NCI-H187 treated with DMSO at 0.1 percent for 48 hours (cell line): ENCODE measurements at regions not wholly inside any gene's neighbourhood (a gene's known extent, or its start where the extent isn't known, plus 50 kb on each side); places are given as distances from the start of the nearest gene placed in this dataset.
"Not testable (repeated sequence)": the region's sequence is repeated elsewhere in the genome, so short reads cannot be mapped to it uniquely, and the experiment has no call there.

Experiments
- DNase-seq: peaks from one replicate; lab custom pipeline; 2025; lab: John Stamatoyannopoulos, UW

DNA sequence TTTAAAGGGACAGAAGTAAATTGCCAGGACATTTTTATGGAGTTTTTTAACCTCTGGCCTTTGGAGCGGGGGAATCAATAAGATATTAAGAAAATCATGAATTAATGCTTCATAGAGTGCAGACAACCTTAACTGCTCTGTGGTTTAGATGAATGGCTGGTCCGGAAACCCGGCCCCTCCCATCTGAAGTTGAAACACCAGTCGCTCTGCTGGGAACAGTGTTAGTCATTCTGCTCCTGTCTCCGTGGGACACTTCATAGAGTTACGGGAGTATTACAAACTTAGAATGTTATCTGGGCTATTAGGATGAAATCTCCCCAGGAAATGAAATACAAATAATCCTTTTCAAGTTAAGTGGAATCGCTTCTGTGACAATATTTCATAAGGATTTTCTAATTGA, 110.1 kb upstream of the IRX2 start:
- DNase-seq = no peak

DNA sequence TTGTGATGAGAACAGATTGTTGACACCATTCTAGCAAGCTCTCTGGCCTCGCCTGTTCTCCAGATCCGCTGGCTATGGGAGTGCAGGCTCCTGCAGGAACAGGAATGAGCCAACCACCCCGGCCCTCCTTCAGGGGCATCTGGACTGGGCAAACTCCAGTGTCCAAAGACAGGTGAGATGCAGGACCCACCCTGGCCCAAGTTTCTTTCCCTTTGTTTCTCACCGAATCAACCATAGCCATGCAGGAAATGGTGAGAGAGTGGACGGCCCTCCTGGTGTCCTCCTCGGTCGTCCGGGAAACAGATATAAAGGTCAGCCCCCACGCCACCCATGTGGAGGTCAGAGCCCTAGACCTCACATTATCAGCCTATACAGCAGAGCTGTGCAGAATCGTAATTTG, 108.6 kb upstream of the IRX2 start:
- DNase-seq = no peak

- no peak for DNase-seq
Observed at GRCh38 chr5:2857837-2858236, 106.4 kb upstream of the IRX2 start.

GRCh38 chr5:2856206-2856605, 104.7 kb upstream of the IRX2 start:
- DNase-seq = no peak

DNA sequence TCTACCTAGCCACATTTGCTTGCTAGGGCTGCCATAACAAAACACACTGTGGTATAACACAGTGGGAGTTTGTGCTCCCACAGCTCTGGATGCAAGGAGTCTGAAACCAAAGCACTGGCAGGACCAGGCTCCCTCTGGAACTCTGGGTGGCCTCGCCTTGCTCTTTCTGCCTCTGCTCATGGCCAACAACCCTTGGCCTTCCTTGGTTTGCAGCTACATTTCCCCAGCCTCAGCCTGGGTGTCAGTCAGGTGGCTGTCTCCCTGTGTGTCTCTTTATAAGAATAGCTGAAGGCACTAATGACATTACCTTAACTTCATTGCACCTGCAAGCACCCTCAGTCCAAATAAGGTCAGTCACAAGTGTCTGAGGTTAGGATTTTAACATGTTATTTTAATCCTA, 101.0 kb upstream of the IRX2 start:
- no peak for DNase-seq

GRCh38 chr5:2851895-2852294, 100.4 kb upstream of the IRX2 start:
- DNase-seq = no peak

GRCh38 chr5:2849429-2849828, 98.0 kb upstream of the IRX2 start:
- DNase-seq = no peak

DNA sequence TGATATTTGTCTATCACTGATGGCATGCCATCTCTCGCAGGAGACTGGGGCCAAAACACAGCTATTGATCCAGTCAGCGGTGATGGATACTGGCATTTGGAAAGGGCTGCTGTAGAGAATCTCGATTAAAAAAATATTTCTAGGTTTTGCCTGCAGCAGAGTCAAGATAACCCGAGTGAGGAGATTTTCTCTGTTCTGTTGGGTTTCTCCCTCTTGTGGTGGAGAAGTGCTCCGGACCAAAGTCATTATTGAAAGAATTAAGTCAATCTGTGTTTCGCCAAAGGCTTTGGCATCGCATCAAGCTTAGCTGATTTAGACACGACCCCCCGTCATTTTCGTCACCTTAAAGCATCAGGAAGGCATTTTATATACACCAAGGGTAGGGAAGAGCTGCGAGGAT, 97.1 kb upstream of the IRX2 start:
- no peak for DNase-seq

DNA sequence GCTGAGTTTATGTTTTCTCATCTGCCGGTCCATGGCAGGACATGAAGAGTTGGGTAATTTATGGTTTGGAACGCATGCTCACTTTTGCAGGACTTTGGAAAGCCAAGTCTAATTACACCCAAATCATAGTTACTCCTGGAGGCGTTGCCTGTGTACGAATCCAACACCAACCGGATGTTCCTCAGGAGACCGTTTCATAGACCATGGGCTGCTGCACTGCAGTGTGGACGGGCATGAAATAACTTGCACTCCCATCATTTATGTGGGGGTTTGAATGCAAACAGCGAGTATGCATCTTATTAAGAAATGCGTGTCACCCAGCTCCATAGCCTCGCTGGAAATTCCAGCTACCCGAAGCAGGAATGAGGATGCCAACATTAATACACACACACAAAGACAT, 96.1 kb upstream of the IRX2 start:
- DNase-seq = no peak

GRCh38 chr5:2841208-2841607, 89.7 kb upstream of the IRX2 start:
- DNase-seq = no peak

- no peak for DNase-seq
Observed at GRCh38 chr5:2840372-2840915, 89.0 kb upstream of the IRX2 start.

- DNase-seq = no peak
Observed at GRCh38 chr5:2836133-2836532, 84.7 kb upstream of the IRX2 start.

DNA sequence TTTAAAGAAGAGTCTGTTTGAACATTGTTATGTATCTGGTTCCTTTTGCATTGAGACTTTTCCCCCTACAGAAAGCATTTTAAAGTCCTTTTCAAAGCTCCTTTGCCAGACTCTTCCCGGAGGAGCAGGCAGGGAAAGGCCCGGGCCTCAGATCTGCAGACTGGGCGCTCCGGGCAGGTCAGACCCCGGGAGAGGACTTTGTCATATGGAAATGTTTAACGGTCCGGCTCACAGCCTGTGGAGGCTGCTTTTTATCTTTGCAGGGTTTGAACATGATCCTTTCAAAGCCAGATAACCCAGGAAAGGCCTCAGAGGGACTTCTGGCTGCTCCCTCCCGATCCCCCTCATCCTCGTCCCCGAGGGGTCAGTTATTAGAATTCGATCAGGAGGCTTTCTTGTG, 82.1 kb upstream of the IRX2 start:
- no peak for DNase-seq

GRCh38 chr5:2832394-2832793, 80.9 kb upstream of the IRX2 start:
- DNase-seq = no peak

GRCh38 chr5:2829239-2829638, 77.8 kb upstream of the IRX2 start:
- DNase-seq = no peak

GRCh38 chr5:2818936-2819335, 67.5 kb upstream of the IRX2 start:
- no peak for DNase-seq

DNA sequence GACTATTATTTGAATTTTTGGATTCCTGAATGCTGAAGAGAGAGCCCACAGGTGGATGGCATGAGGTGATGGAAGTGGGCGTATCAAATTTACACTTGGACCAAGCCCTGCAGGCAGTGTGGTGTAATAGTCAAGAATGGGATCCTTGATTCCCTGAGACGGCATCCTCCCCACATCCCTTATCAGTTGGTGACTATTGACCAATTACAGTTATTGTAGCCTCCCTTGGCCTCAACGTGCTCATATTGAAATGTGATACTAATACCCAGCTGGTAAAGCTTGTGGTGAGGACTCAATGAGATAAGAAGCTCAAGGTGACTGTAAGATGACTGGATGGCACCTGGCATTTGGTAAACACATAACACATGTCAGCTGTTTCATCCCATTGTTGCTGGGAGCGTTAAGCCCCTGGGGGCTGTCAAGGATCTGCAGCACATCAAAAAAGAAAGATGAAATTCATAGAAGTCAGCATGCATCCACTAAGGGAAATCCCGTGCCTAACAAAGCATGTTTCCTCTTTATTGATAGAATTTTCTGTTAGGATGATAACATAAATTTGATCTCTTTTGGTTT, 65.6 kb upstream of the IRX2 start:
- peak; percentile 76 for DNase-seq

- DNase-seq = no peak
Observed at GRCh38 chr5:2813678-2814077, 62.2 kb upstream of the IRX2 start.

DNA sequence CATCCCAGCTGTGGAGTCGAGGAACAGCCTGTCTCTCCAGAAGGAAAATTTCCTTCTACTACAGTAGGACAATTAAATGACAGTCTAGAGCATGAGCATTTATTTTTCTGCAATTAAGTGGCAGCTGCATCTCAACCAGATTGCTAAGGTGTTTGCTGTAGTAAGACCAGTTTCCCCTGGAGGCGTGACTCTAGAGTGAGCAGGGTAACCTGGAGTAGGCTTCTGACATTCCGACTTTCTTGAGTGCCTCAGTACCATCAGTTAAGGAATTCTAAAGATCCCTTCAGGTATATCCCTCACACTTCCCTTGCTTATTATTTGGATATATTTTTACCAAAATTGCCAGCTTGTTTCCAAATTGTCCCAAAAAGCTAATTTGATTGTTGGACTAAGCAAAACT, 59.2 kb upstream of the IRX2 start:
- no peak for DNase-seq

DNA sequence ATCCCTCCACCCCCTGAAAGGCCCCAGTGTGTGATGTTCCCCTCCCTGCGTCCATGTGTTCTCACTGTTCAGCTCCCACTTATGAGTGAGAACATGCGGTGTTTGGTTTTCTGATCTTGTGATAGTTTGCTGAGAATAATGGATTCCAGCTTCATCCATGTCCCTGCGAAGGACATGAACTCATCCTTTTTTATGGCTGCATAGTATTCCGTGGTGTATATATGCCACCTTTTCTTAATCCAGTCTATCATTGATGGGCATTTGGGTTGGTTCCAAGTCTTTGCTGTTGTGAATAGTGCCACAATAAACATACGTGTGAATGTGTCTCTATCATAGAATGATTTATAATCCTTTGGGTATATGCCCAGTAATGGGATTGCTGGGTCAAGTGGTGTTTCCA, 55.8 kb upstream of the IRX2 start:
- DNase-seq = not testable (repeated sequence)

GRCh38 chr5:2806176-2806575, 54.7 kb upstream of the IRX2 start:
- no peak for DNase-seq

GRCh38 chr5:2805080-2805479, 53.6 kb upstream of the IRX2 start:
- no peak for DNase-seq

DNA sequence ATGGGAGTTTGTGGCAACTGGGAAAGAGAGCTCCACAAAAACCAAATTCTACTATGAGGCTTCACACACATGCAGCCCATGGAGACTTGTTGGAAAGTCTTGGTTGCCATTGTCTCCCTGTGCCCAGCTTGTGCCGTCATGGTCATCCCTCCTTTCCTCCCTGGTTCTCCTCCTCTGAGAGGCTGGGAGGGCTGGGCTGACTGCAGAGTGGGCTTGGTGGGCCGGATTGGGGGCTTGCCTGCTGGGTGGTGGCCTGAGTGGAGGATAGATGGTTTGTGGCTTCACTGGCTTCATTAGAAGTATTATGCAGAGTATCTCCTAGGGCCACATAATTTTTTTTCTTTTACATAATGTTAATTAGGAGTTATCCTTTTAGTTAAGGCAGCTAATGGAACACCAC, 52.3 kb upstream of the IRX2 start:
- DNase-seq = no peak

DNA sequence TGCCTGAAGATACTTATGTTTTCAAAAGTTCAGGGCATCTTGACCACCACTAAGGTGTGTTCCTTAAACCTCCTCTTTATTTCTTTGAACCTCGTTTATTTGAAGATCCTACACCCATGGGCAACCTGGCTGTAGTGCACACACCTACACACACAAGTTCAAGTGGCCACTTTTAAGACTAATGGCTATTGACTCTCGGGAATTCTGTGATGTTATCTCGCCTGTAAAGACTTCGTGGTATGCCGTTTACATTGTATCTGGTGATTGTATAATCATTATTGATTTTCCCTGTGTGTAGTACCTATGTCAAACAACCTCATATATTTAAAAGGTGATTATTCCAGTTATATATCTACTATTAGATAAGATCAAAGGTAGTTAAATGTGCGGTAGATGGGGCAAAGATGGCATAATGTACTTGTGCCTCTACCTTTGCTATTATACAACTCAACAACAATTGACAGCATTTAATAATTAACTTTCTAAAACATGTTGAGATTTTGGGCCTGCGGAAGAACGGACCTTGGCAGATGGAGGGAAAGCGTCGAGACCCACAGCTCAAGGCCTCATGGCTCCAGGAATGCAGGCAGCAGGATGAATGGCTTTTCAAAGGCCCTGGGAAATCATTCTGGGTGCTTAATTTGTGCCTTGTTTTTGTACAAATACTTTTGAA, 51.4 kb upstream of the IRX2 start:
- no peak for DNase-seq
